ENCODE measurements at regions not wholly inside any gene's neighbourhood (a gene's known extent, or its start where the extent isn't known, plus 50 kb on each side); places are given as distances from the start of the nearest gene placed in this dataset.

DNA sequence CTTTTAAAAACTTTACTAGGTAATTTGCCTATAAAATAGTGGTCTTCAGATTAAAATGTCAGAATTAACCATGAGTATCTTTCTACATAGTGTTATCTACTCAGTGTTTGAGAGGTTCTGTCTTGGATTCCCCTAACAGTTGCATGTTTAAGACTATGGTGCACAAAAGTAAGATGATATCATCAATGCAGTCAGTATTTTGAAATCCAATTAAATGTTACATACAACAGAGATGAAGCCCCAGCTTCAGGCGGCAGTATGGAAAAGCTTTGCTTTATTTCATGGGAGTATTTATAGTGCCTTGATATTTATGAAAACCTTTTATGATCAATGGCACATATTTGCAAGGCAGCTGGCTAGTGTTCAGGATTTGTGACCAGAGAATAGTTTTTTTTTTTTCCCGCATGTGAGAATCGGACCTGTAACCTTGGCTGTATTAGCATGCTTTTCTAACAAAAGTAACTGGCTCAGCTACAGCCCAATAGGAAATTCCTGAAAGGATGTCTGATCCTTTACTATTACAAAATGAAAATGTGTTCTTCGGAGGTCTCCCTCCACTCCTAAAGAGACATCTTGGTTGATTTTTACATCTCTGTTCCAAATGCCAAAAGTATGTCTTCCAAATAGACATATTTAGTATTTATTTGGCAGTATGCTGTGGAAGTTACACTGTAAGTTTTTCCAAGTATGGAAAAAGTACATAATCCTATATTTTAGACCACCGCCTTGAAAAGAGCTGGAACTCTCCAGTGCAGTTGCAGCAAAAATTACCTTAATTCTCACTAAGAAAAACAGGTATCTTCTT is 319.3 kb upstream of the UBE2E3 start:
- no peak overlapping the region for H3K4me3 ChIP-seq (ENCODE audit: low read length)
- H3K9ac ChIP-seq (ENCODE audit: extremely low read depth, low read length, poor library complexity, severe bottlenecking): no peak overlapping the region
- Mint-ChIP-seq H3K27me3 (ENCODE audit: insufficient read depth) (no peaks in the 10 kb centered on the region), H3K9me3 (no peaks in the 10 kb centered on the region), H3K4me1 (peaks cover 15% of the 10 kb centered on the region), H3K36me3 (ENCODE audit: low read depth) (no peaks in the 10 kb centered on the region), H3K27ac (no peak overlapping the region), H3K4me3 (no peak overlapping the region)
- 90 to 93% methylated on average over 4 to 5 of the region's 5 CpGs for WGBS, 2 experiments (ENCODE audit: insufficient coverage in 1 of 2, insufficient read length in 1 of 2)
- TF ChIP-seq, protein P1, sequence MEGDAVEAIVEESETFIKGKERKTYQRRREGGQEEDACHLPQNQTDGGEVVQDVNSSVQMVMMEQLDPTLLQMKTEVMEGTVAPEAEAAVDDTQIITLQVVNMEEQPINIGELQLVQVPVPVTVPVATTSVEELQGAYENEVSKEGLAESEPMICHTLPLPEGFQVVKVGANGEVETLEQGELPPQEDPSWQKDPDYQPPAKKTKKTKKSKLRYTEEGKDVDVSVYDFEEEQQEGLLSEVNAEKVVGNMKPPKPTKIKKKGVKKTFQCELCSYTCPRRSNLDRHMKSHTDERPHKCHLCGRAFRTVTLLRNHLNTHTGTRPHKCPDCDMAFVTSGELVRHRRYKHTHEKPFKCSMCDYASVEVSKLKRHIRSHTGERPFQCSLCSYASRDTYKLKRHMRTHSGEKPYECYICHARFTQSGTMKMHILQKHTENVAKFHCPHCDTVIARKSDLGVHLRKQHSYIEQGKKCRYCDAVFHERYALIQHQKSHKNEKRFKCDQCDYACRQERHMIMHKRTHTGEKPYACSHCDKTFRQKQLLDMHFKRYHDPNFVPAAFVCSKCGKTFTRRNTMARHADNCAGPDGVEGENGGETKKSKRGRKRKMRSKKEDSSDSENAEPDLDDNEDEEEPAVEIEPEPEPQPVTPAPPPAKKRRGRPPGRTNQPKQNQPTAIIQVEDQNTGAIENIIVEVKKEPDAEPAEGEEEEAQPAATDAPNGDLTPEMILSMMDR (conservative IDR thresholded peaks at IDR 0.05): no peak
- DNase-seq: no peak
- H3K27me3 ChIP-seq (ENCODE audit: control insufficient read depth, insufficient read depth, low read length, poor library complexity, severe bottlenecking): no peaks in the 10 kb centered on the region
- no peak overlapping the region for H3K27ac ChIP-seq (ENCODE audit: low read depth, low read length)
- no peaks in the 10 kb centered on the region for H3K4me1 ChIP-seq (ENCODE audit: control insufficient read depth, insufficient read depth, low read length)
- no peaks in the 10 kb centered on the region for H3K36me3 ChIP-seq (ENCODE audit: control insufficient read depth, insufficient read depth, low read length)
- H3K9me3 ChIP-seq (ENCODE audit: control insufficient read depth, low read length): no peaks in the 10 kb centered on the region

DNA sequence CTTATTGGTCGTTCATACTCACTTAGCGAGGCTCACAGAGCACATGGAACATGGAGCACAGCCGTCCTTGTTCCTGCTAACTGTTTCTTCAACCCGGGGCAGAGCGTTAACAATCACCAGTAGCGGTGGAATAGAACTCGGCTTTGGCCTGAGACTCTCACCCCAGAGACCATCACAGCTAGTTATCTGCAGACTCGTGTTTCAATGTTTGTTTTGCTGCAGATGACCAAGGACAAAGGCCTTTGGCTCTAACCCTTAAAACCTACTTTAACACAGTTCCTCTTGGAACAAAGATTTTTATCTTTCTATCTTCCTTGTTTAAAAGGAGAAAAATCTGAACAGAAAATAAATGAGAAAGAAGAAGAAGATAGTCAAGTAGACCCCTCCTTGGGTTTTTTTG is 320.2 kb upstream of the UBE2E3 start:
- no peak for DNase-seq
- Histone ChIP-seq H3K9me3 (ENCODE audit: control insufficient read depth, low read length) (no peaks in the 10 kb centered on the region), H3K9ac (ENCODE audit: extremely low read depth, low read length, poor library complexity, severe bottlenecking) (no peak overlapping the region), H3K36me3 (ENCODE audit: control insufficient read depth, insufficient read depth, low read length) (no peaks in the 10 kb centered on the region), H3K27ac (ENCODE audit: low read depth, low read length) (no peak overlapping the region), H3K4me1 (ENCODE audit: control insufficient read depth, insufficient read depth, low read length) (no peaks in the 10 kb centered on the region), H3K4me3 (ENCODE audit: low read length) (no peak overlapping the region), H3K27me3 (ENCODE audit: control insufficient read depth, insufficient read depth, low read length, poor library complexity, severe bottlenecking) (no peaks in the 10 kb centered on the region)
- H3K4me1 Mint-ChIP-seq: peaks cover 18% of the 10 kb centered on the region
- H3K27ac Mint-ChIP-seq: no peak overlapping the region
- TF ChIP-seq, protein P1 (conservative IDR thresholded peaks at IDR 0.05): no peak
- no peaks in the 10 kb centered on the region for H3K27me3 Mint-ChIP-seq (ENCODE audit: insufficient read depth)
- H3K9me3 Mint-ChIP-seq: no peaks in the 10 kb centered on the region
- WGBS, 2 experiments (ENCODE audit: insufficient coverage in 1 of 2, insufficient read length in 1 of 2): 75 to 78% methylated on average over 7 to 8 of the region's 8 CpGs
- no peaks in the 10 kb centered on the region for H3K36me3 Mint-ChIP-seq (ENCODE audit: low read depth)
- H3K4me3 Mint-ChIP-seq: no peak overlapping the region

DNA sequence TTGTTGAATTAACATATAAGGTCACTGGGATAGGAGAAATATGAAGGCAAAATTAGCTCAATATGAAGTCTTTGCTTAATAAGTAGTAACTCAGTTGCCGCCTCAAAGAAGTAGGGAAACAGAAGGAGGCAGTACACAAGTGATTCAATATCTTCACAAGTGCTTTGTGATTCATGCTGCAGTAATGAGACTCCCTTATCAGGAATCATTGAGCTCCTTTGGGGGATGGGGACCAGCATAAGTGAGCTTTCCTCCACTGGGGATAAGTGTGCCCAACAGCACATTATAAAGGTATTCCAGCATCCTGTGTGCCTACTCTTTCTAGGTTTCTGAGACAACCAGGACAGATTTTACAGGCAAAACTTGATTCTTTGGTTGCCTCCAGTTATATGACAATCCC is 323.4 kb upstream of the UBE2E3 start:
- Mint-ChIP-seq H3K27ac (no peak overlapping the region), H3K36me3 (ENCODE audit: low read depth) (no peaks in the 10 kb centered on the region), H3K4me1 (peaks cover 24% of the 10 kb centered on the region), H3K27me3 (ENCODE audit: insufficient read depth) (no peaks in the 10 kb centered on the region), H3K4me3 (no peak overlapping the region), H3K9me3 (no peaks in the 10 kb centered on the region)
- DNase-seq: no peak
- no peaks in the 10 kb centered on the region for H3K9me3 ChIP-seq (ENCODE audit: control insufficient read depth, low read length)
- no peak overlapping the region for H3K4me3 ChIP-seq (ENCODE audit: low read length)
- WGBS, 2 experiments (ENCODE audit: insufficient coverage in 1 of 2, insufficient read length in 1 of 2): 86% methylated on average over 1 of the region's 1 CpG; no CpG with 5 or more reads in 1 of the 2 experiments
- no peaks in the 10 kb centered on the region for H3K4me1 ChIP-seq (ENCODE audit: control insufficient read depth, insufficient read depth, low read length)
- H3K27ac ChIP-seq (ENCODE audit: low read depth, low read length): no peak overlapping the region
- H3K27me3 ChIP-seq (ENCODE audit: control insufficient read depth, insufficient read depth, low read length, poor library complexity, severe bottlenecking): no peaks in the 10 kb centered on the region
- no peaks in the 10 kb centered on the region for H3K36me3 ChIP-seq (ENCODE audit: control insufficient read depth, insufficient read depth, low read length)
- H3K9ac ChIP-seq (ENCODE audit: extremely low read depth, low read length, poor library complexity, severe bottlenecking): no peak overlapping the region
- TF ChIP-seq, protein P1 (conservative IDR thresholded peaks at IDR 0.05): no peak
